ENCODE measurements at regions not wholly inside any gene's neighbourhood (a gene's known extent, or its start where the extent isn't known, plus 50 kb on each side); places are given as distances from the start of the nearest gene placed in this dataset.

DNA sequence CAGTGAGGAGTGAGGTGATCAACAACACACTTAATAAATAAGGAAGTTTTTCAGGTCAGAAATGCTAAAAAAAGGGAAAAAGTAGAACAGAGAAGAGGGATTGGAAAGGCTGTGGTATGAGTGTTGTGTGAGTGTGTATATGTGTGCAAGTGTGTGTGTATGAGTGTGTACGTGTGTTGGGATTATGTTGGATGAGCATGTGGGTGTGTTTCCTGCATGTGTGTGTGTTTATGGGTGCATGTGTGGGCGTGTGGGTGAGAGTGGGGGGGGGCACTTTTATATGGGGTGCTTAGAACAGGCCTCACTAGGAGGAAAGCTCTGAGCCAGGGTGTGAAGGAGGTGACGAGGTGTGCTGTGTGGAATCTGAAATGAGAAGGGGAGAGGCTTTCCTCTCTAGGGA, 116.8 kb upstream of the SLC22A23 start:
- FAIRE-seq (no peak), ATAC-seq (no peak), DNase-seq (ENCODE audit: low read depth in 1 of 2, low spot score in 1 of 2) (no peak)
- no peak overlapping the region for H3K4me2 ChIP-seq
- ChIA-PET CTCF (no interaction called here), POLR2A (no interaction called here)
- TF ChIP-seq TP53 (CRISPR knock-in tag; IDR thresholded peaks at IDR 0.05) = no peak
- no peak for TF ChIP-seq CBX8 (IDR thresholded peaks at IDR 0.05)
- no peak for TF ChIP-seq RFX5 (IDR thresholded peaks at IDR 0.05)
- TF ChIP-seq FOSL2 (IDR thresholded peaks at IDR 0.05) = no peak
- no peak for TF ChIP-seq FOSL2 (CRISPR knock-in tag; IDR thresholded peaks at IDR 0.05)
- TF ChIP-seq MAZ (IDR thresholded peaks at IDR 0.05; ENCODE audit: borderline replicate concordance, low read depth, low read length) = no peak
- TF ChIP-seq RNF2 (IDR thresholded peaks at IDR 0.05; ENCODE audit: borderline replicate concordance, low read depth) = no peak
- no peak for TF ChIP-seq SMC3 (IDR thresholded peaks at IDR 0.05)
- TF ChIP-seq MAX (IDR thresholded peaks at IDR 0.05) = no peak
- no peak for TF ChIP-seq CHD4 (IDR thresholded peaks at IDR 0.05; ENCODE audit: borderline replicate concordance)
- TF ChIP-seq, protein P1, sequence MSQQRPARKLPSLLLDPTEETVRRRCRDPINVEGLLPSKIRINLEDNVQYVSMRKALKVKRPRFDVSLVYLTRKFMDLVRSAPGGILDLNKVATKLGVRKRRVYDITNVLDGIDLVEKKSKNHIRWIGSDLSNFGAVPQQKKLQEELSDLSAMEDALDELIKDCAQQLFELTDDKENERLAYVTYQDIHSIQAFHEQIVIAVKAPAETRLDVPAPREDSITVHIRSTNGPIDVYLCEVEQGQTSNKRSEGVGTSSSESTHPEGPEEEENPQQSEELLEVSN (IDR thresholded peaks at IDR 0.05; ENCODE audit: borderline replicate concordance, low read depth) = no peak
- TF ChIP-seq MAFK (IDR thresholded peaks at IDR 0.05; ENCODE audit: partially characterized antibody) = no peak
- no peak for TF ChIP-seq ZSCAN20 (CRISPR knock-in tag; IDR thresholded peaks at IDR 0.05)
- no peak for TF ChIP-seq ESRRA (IDR thresholded peaks at IDR 0.05; ENCODE audit: borderline replicate concordance, low read length)
- TF ChIP-seq ZFP36 (IDR thresholded peaks at IDR 0.05; ENCODE audit: borderline replicate concordance, partially characterized antibody) = no peak
- TF ChIP-seq EP300 (IDR thresholded peaks at IDR 0.05) = no peak
- TF ChIP-seq KDM1A (IDR thresholded peaks at IDR 0.05; ENCODE audit: low read depth) = no peak
- TF ChIP-seq ZNF302 (CRISPR knock-in tag; IDR thresholded peaks at IDR 0.05) = no peak
- TF ChIP-seq POLR2A (IDR thresholded peaks at IDR 0.05; ENCODE audit: low read length) = no peak
- no peak for TF ChIP-seq FOSB (CRISPR knock-in tag; IDR thresholded peaks at IDR 0.05)
- H3K4me3 ChIP-seq = no peak overlapping the region
- no peaks in the 10 kb centered on the region for H3K4me1 ChIP-seq
- WGBS (ENCODE audit: missing lambda C conversion rate) = 75% methylated on average over 3 of the region's 3 CpGs
- H3K27ac ChIP-seq = no peak overlapping the region
- H3K9me3 ChIP-seq = no peaks in the 10 kb centered on the region

DNA sequence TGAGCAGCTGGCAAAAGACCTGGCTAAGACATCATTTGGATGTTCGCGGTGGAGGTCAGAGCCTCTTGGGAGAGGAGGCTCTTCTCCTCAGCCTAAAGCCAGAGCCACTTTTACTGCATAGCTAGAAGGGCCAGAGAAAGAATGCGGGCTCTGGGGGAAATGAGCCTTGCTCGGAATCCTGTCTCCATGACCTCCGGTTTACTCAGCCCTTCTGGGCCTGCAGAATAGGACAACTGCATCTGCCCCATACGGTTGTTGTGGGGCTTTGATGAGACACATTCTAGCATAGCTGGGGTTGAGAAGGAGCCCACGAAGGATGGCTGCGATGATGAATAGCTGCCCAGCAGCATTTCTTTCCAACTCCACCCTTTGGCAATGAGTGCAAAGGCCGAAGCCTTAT, 115.0 kb upstream of the SLC22A23 start:
- no peak overlapping the region for H3K4me2 ChIP-seq
- no peaks in the 10 kb centered on the region for H3K4me1 ChIP-seq
- TF ChIP-seq RARB (CRISPR knock-in tag; IDR thresholded peaks at IDR 0.05) (no peak), CBX2 (IDR thresholded peaks at IDR 0.05; ENCODE audit: borderline replicate concordance, low read depth) (no peak), PHF8 (IDR thresholded peaks at IDR 0.05; ENCODE audit: borderline replicate concordance, low read depth) (no peak), HOXB13 (CRISPR knock-in tag; IDR thresholded peaks at IDR 0.05; ENCODE audit: low read depth) (no peak), ZSCAN20 (CRISPR knock-in tag; IDR thresholded peaks at IDR 0.05) (no peak), FOSB (CRISPR knock-in tag; IDR thresholded peaks at IDR 0.05) (no peak), HDAC2 (IDR thresholded peaks at IDR 0.05) (no peak)
- TF ChIP-seq, protein P2, sequence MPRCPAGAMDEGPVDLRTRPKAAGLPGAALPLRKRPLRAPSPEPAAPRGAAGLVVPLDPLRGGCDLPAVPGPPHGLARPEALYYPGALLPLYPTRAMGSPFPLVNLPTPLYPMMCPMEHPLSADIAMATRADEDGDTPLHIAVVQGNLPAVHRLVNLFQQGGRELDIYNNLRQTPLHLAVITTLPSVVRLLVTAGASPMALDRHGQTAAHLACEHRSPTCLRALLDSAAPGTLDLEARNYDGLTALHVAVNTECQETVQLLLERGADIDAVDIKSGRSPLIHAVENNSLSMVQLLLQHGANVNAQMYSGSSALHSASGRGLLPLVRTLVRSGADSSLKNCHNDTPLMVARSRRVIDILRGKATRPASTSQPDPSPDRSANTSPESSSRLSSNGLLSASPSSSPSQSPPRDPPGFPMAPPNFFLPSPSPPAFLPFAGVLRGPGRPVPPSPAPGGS (IDR thresholded peaks at IDR 0.05) = no peak
- H3K4me3 ChIP-seq = no peak overlapping the region
- H3K9me3 ChIP-seq = no peaks in the 10 kb centered on the region
- WGBS (ENCODE audit: missing lambda C conversion rate) = 81% methylated on average over 9 of the region's 9 CpGs
- H3K27ac ChIP-seq = no peak overlapping the region
- FAIRE-seq (no peak), ATAC-seq (no peak), DNase-seq (ENCODE audit: low read depth in 1 of 2, low spot score in 1 of 2) (no peak)
- ChIA-PET POLR2A (no interaction called here), CTCF (interaction anchor here (0.8 to 1.3 kb wide), 2 partner anchors 9 to 11 kb away, joined by 3 read pairs; no protein-coding TSS in a partner anchor)

- Histone ChIP-seq H3K4me2 (no peak overlapping the region), H3K27ac (no peak overlapping the region), H3K4me3 (no peak overlapping the region), H3K4me1 (no peaks in the 10 kb centered on the region), H3K9me3 (no peaks in the 10 kb centered on the region)
- no peak for FAIRE-seq
- TF ChIP-seq MYC (IDR thresholded peaks at IDR 0.05; ENCODE audit: borderline replicate concordance, low read length) = no peak
- TF ChIP-seq TP53 (CRISPR knock-in tag; IDR thresholded peaks at IDR 0.05) = no peak
- TF ChIP-seq JUN (IDR thresholded peaks at IDR 0.05) = no peak
- TF ChIP-seq EP300 (IDR thresholded peaks at IDR 0.05) = no peak
- TF ChIP-seq ESRRA (IDR thresholded peaks at IDR 0.05; ENCODE audit: borderline replicate concordance, low read length) = no peak
- no peak for TF ChIP-seq KDM5A (IDR thresholded peaks at IDR 0.05)
- no peak for TF ChIP-seq MAZ (IDR thresholded peaks at IDR 0.05; ENCODE audit: borderline replicate concordance, low read depth, low read length)
- no peak for TF ChIP-seq RNF2 (IDR thresholded peaks at IDR 0.05; ENCODE audit: borderline replicate concordance, low read depth)
- no peak for TF ChIP-seq CBX8 (IDR thresholded peaks at IDR 0.05)
- no peak for TF ChIP-seq ZNF302 (CRISPR knock-in tag; IDR thresholded peaks at IDR 0.05)
- TF ChIP-seq FOSB (CRISPR knock-in tag; IDR thresholded peaks at IDR 0.05) = no peak
- TF ChIP-seq HES2 (IDR thresholded peaks at IDR 0.05) = no peak
- TF ChIP-seq RAD21 (conservative IDR thresholded peaks at IDR 0.05 in 1 of 2, IDR thresholded peaks at IDR 0.05 in 1 of 2) = no peak
- POLR2A ChIA-PET = no interaction called here
- 79% methylated on average over 6 of the region's 6 CpGs for WGBS (ENCODE audit: missing lambda C conversion rate)
- no peak for ATAC-seq
- no peak for DNase-seq (ENCODE audit: low read depth in 1 of 2, low spot score in 1 of 2)
- CTCF ChIA-PET = interaction anchor here (0.8 to 1.3 kb wide), 2 partner anchors 9 to 12 kb away, joined by 3 read pairs; no protein-coding TSS in a partner anchor
Observed at GRCh38 chr6:3571250-3571681, 114.4 kb upstream of the SLC22A23 start.
